GM20000 (cell line): ENCODE measurements at regions not wholly inside any gene's neighbourhood (a gene's known extent, or its start where the extent isn't known, plus 50 kb on each side); places are given as distances from the start of the nearest gene placed in this dataset.
"Not testable (repeated sequence)": the region's sequence is repeated elsewhere in the genome, so short reads cannot be mapped to it uniquely, and the experiment has no call there.

Source experiments
- DNase-seq: peaks from one replicate; pipeline ENCODE4 v3.0.0; 2012; ENCODE audit warnings: low spot score
- TF ChIP-seq, protein P1 (sequence below): IDR thresholded peaks from 2 replicates; pipeline ENCODE4 v1.5.1; 2012; ENCODE audit warnings: mild to moderate bottlenecking, control low read depth; ENCODE audit errors: extremely low read depth, missing control alignments

DNA sequence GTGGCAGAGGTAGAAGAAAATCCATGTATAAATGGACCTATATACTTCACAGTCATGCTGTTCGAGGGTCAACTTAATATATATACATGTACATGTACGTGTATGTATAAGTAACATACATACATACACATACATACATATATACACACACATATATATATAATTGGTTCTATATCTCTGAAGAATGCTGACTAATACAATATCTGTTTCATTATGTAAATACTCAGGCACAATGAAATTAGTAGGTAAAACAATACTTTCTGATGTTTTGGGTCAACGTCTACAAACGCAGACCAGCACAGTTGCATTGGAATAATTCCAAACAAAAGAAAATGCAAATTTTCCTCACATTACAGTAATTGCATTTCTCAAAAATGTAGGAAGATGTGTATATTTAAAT, 202.7 kb upstream of the DAAM1 start:
- no peak for DNase-seq
- TF ChIP-seq, protein P1, sequence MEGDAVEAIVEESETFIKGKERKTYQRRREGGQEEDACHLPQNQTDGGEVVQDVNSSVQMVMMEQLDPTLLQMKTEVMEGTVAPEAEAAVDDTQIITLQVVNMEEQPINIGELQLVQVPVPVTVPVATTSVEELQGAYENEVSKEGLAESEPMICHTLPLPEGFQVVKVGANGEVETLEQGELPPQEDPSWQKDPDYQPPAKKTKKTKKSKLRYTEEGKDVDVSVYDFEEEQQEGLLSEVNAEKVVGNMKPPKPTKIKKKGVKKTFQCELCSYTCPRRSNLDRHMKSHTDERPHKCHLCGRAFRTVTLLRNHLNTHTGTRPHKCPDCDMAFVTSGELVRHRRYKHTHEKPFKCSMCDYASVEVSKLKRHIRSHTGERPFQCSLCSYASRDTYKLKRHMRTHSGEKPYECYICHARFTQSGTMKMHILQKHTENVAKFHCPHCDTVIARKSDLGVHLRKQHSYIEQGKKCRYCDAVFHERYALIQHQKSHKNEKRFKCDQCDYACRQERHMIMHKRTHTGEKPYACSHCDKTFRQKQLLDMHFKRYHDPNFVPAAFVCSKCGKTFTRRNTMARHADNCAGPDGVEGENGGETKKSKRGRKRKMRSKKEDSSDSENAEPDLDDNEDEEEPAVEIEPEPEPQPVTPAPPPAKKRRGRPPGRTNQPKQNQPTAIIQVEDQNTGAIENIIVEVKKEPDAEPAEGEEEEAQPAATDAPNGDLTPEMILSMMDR, result no peak

DNA sequence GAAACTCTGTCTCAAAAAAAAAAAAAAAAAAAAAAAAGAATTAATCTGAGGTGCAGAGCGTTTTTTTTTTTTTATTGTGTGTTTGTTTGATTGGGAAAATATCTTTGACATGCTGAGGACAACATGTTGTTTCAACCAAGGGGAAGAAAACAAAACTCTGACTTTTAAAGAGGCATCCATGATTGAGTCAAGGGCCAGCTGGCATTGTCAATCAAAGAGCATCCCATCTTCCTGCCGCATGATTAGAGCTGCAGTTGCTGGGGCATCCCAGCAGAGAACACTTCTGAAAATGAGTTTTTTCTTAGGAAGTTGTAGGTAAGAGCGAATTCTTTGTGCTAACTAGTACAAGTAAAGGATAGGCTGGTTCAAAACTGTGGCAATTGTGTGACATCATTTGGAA, 200.9 kb upstream of the DAAM1 start:
- TF ChIP-seq, protein P1, result no peak
- no peak for DNase-seq

DNA sequence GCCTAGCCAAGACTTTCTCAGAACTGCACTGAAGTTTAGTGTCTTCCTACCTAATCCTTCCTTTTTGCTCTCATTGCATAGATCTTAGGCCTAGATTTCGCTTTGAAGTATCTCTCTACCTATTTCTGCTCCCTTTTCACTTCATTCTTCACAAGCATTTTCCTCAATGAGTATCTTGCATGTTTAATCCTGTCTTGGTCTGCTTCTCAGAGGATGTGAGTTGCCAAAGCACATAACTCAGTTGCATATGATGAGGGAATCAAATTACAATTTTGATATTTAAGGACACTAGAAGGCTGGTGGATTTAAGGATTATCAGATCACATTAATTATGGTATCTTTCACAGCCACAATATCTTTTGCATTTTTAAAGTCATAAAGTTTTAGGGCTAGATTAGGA, 195.5 kb upstream of the DAAM1 start:
- DNase-seq, result no peak
- TF ChIP-seq, protein P1, result no peak

DNA sequence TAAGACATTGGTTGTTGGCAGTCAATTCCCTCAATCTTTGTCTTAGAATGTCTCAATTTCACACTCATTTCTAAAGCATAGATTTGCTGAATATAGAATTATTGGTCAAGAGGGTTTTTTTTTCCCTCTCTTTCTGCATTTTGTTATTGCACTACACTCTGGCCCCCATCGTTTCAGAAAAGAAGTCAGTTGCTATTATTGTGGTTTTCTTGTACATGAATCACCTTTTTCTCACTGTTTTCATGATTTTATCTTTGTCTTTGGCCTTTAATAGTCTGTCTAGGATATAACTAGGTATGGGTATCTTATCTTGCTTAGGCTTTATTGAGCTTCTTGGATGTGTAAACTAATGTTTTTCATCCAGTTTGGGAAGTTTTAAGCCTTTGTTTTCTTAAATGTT, 194.3 kb upstream of the DAAM1 start:
- TF ChIP-seq, protein P1, result no peak
- DNase-seq, result no peak

DNA sequence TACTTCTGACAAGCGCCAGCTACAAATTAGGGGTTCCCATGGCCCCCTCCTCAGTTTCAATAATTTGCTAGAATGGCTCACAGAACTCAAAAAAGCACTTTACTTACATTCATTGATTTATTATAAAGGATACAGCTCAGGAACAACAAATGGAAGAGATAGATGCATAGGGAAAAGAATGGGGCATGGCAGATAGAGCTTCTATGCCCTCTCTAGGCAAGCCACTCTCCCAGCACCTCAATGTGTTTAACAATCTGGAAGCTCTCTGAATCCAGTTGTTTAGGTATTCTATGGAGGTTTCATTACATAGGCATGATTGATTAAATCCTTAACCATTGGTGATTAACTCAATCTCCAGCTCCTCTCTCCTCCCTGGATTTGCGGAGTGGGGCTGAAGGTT, 184.5 kb upstream of the DAAM1 start:
- DNase-seq, result no peak
- TF ChIP-seq, protein P1, result no peak

DNA sequence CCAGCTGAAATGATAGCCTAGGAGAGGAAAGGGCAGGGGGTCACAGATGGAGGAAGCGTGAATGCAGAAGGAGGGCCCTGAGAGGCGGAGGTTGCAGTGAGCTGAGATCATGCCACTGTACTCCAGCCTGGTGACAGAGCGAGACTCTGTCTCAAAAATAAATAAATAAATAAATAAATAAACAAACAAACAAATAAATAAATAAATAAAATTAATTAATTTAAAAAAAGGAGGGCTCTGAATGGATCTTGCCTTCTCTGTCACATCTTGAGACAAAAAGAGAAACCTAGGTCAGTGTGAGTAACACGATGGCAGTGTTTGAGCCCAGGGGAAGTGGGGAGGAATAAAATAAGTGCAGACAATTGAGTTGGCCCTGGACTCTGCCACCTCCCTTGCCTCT, 182.3 kb upstream of the DAAM1 start:
- not testable (repeated sequence) for DNase-seq

DNA sequence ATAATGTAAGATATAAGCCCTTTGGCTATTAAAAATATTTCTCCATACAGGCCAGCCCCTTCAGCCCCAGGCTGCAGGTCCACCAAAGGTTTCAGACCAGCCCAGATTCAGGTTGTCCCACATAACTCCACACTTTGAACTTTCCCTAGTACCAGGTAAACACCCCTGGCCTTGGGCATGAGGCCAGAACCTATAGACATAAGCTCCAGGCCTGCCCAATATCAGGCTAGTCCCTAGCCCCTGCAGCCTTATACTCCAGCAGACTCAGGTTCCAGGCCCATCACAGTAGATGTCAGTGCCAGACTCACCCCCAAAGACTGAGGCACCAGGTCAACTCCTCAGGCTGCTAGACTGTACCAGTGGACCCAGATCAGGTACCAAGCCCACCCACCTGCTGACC, 178.5 kb upstream of the DAAM1 start:
- no peak for DNase-seq
- TF ChIP-seq, protein P1, result no peak

DNA sequence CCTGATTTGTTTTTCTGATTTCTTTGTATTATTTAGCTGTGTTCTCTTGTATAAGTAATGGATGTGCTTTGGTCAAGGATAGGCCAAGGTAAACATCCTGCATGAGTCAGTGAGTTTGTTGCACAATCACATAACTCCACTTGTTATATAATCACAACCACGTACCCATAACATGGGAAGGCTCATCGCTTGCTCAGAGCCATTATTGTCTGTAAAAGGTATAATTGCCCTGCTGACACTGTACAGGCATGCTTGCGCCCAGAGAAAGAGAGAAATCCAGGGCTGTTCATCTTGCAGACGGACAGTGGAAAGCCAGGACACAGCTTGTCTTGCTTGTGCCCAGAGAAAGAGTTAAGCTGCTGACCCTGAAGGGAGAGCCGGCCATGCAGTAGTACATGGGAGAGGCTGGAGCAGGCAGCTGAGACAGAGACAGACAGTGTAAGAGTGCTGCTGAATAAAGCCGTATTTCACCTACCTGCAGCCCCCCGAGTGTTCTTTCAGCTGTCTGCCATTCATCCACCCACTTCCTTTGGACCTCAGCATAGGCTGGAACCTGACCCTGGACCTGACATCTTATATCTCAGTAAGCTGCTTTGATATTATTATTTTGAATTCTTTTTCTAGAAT, 174.7 kb upstream of the DAAM1 start:
- TF ChIP-seq, protein P1, result no peak
- DNase-seq, result no peak
